Activated CD4-positive, alpha-beta T cell treated with anti-CD3 and anti-CD28 coated beads for 36 hours (primary cell): ENCODE measurements at regions not wholly inside any gene's neighbourhood (a gene's known extent, or its start where the extent isn't known, plus 50 kb on each side); places are given as distances from the start of the nearest gene placed in this dataset.
"Not testable (repeated sequence)": the region's sequence is repeated elsewhere in the genome, so short reads cannot be mapped to it uniquely, and the experiment has no call there.

Experiments used
- ATAC-seq: fragments of 200-7000 bp; cut with Tn5 transposase; one replicate; pipeline ENCODE4 v1.10.0; 2021; ENCODE audit warnings: mild to moderate bottlenecking, moderate library complexity
- CTCF ChIA-PET: fragments of 350-600 bp; sonication (Branson Sonifier 250); formaldehyde crosslinking; loops from one replicate; lab custom pipeline; 2021; ENCODE audit warnings: antibody characterized with exemption; lab: Charles Lee
- POLR2A ChIA-PET: fragments of 350-600 bp; sonication (Branson Sonifier 250); formaldehyde crosslinking; loops from one replicate; lab custom pipeline; 2021; ENCODE audit warnings: antibody characterized with exemption, inconsistent platforms; lab: Charles Lee
- DNase-seq: peaks from one replicate; pipeline ENCODE4 v3.0.0-alpha.2; 2020
- H3K27ac Mint-ChIP-seq: one replicate; pipeline ENCODE4 v1.8.0; 2021; ENCODE audit warnings: mixed read lengths
- H3K27me3 Mint-ChIP-seq: one replicate; pipeline ENCODE4 v1.8.0; 2021; ENCODE audit warnings: mixed read lengths
- H3K36me3 Mint-ChIP-seq: one replicate; pipeline ENCODE4 v1.8.0; 2021; ENCODE audit warnings: low read depth, mixed read lengths
- H3K4me1 Mint-ChIP-seq: one replicate; pipeline ENCODE4 v1.8.0; 2021; ENCODE audit warnings: mixed read lengths
- H3K4me3 Mint-ChIP-seq: one replicate; pipeline ENCODE4 v1.8.0; 2021; ENCODE audit warnings: mild to moderate bottlenecking, moderate library complexity, mixed read lengths
- H3K9me3 Mint-ChIP-seq: one replicate; pipeline ENCODE4 v1.8.0; 2021; ENCODE audit warnings: low read depth, mixed read lengths
- intact Hi-C, 2 experiments: fragments of 100-400 bp; cut with DNase I in 1 of 2; cut with micrococcal nuclease in 1 of 2; formaldehyde crosslinking; loops; one replicate each; pipeline versions ENCODE4 v1.14.2 to v1.15.1; 2022 to 2024; cut with DNase I, micrococcal nuclease

- H3K27ac Mint-ChIP-seq: no peak overlapping the region
- ChIA-PET POLR2A (no interaction called here), CTCF (interaction anchor here (0.7 kb wide), 1 partner anchor 14 kb away, joined by 3 read pairs; no protein-coding TSS in a partner anchor)
- peaks cover 6% of the 10 kb centered on the region for H3K27me3 Mint-ChIP-seq
- DNase-seq (no peak), ATAC-seq (no peak)
- no peaks in the 10 kb centered on the region for H3K4me1 Mint-ChIP-seq
- H3K9me3 Mint-ChIP-seq: no peaks in the 10 kb centered on the region
- intact Hi-C loops: no loop called here
- H3K4me3 Mint-ChIP-seq: no peak overlapping the region
- H3K36me3 Mint-ChIP-seq: no peaks in the 10 kb centered on the region
Measured at GRCh38 chr3:124336067-124336656, 344.2 kb upstream of the ROPN1 start.

GRCh38 chr3:124345845-124346244 lies 353.9 kb upstream of the ROPN1 start:
- Mint-ChIP-seq H3K4me3 (no peak overlapping the region), H3K4me1 (no peaks in the 10 kb centered on the region), H3K27ac (no peak overlapping the region), H3K9me3 (no peaks in the 10 kb centered on the region), H3K27me3 (peaks cover 13% of the 10 kb centered on the region), H3K36me3 (no peaks in the 10 kb centered on the region)
- ChIA-PET CTCF (no interaction called here), POLR2A (no interaction called here)
- intact Hi-C loops: loop anchor here in 1 of 2 experiments (10.0 kb wide), 1 partner anchor 209 kb away; no protein-coding TSS in a partner anchor
- ATAC-seq (no peak), DNase-seq (no peak)

- H3K4me3 Mint-ChIP-seq: no peak overlapping the region
- peaks cover 14% of the 10 kb centered on the region for H3K27me3 Mint-ChIP-seq
- CTCF ChIA-PET: no interaction called here
- POLR2A ChIA-PET: no interaction called here
- no peak overlapping the region for H3K27ac Mint-ChIP-seq
- H3K4me1 Mint-ChIP-seq: no peaks in the 10 kb centered on the region
- no peaks in the 10 kb centered on the region for H3K9me3 Mint-ChIP-seq
- DNase-seq (no peak), ATAC-seq (no peak)
- intact Hi-C loops: loop anchor here in 1 of 2 experiments (10.0 kb wide), 1 partner anchor 208 kb away; no protein-coding TSS in a partner anchor
- no peaks in the 10 kb centered on the region for H3K36me3 Mint-ChIP-seq
Measured at GRCh38 chr3:124346487-124346886, 354.6 kb upstream of the ROPN1 start.

- Mint-ChIP-seq H3K27ac (no peak overlapping the region), H3K4me3 (no peak overlapping the region), H3K9me3 (no peaks in the 10 kb centered on the region), H3K27me3 (peaks cover 12% of the 10 kb centered on the region), H3K4me1 (no peaks in the 10 kb centered on the region), H3K36me3 (no peaks in the 10 kb centered on the region)
- DNase-seq: no peak
- CTCF ChIA-PET: no interaction called here
- no peak for ATAC-seq
- intact Hi-C loops: loop anchor here in 1 of 2 experiments (10.0 kb wide), 1 partner anchor 207 kb away; no protein-coding TSS in a partner anchor
- POLR2A ChIA-PET: no interaction called here
Measured at GRCh38 chr3:124347418-124347817, 355.5 kb upstream of the ROPN1 start.

- POLR2A ChIA-PET, H3K4me3 Mint-ChIP-seq, H3K36me3 Mint-ChIP-seq, H3K4me1 Mint-ChIP-seq, ATAC-seq, H3K9me3 Mint-ChIP-seq, DNase-seq, H3K27ac Mint-ChIP-seq: not testable (repeated sequence)
- H3K27me3 Mint-ChIP-seq: peaks cover 11% of the 10 kb centered on the region
- intact Hi-C loops: loop anchor here in 1 of 2 experiments (10.0 kb wide), 1 partner anchor 206 kb away; no protein-coding TSS in a partner anchor
- CTCF ChIA-PET: interaction anchor here (0.6 kb wide), 1 partner anchor 342 kb away, joined by 3 read pairs; no protein-coding TSS in a partner anchor
Measured at GRCh38 chr3:124348555-124348954, 356.6 kb upstream of the ROPN1 start.

GRCh38 chr3:124351430-124352148 lies 359.7 kb upstream of the ROPN1 start:
- ChIA-PET POLR2A (no interaction called here), CTCF (interaction anchor here (0.6 to 1.5 kb wide), 7 partner anchors 9 to 663 kb away, joined by 3 to 7 read pairs (median 4); no protein-coding TSS in a partner anchor)
- no peaks in the 10 kb centered on the region for H3K36me3 Mint-ChIP-seq
- peaks cover under 1% of the 10 kb centered on the region for H3K9me3 Mint-ChIP-seq
- intact Hi-C loops: loop anchor here (1.0 to 2.0 kb wide), 3 partner anchors 117 to 199 kb away; no protein-coding TSS in a partner anchor
- ATAC-seq (no peak), DNase-seq (no peak)
- H3K27ac Mint-ChIP-seq: no peak overlapping the region
- H3K4me3 Mint-ChIP-seq: no peak overlapping the region
- H3K4me1 Mint-ChIP-seq: no peaks in the 10 kb centered on the region
- peaks cover 12% of the 10 kb centered on the region for H3K27me3 Mint-ChIP-seq

- POLR2A ChIA-PET: no interaction called here
- Mint-ChIP-seq H3K4me1 (no peaks in the 10 kb centered on the region), H3K4me3 (no peak overlapping the region), H3K27me3 (peaks cover 13% of the 10 kb centered on the region), H3K9me3 (peaks cover 2% of the 10 kb centered on the region), H3K27ac (no peak overlapping the region), H3K36me3 (no peaks in the 10 kb centered on the region)
- ATAC-seq (no peak), DNase-seq (no peak)
- CTCF ChIA-PET: interaction anchor here (0.6 to 1.5 kb wide), 6 partner anchors 10 to 664 kb away, joined by 3 to 7 read pairs (median 4); no protein-coding TSS in a partner anchor
- intact Hi-C loops: no loop called here
Measured at GRCh38 chr3:124352149-124352539, 360.2 kb upstream of the ROPN1 start.

GRCh38 chr3:124353691-124354090 lies 361.8 kb upstream of the ROPN1 start:
- H3K27me3 Mint-ChIP-seq: peaks cover 16% of the 10 kb centered on the region
- intact Hi-C loops: no loop called here
- H3K4me3 Mint-ChIP-seq: no peak overlapping the region
- ATAC-seq (no peak), DNase-seq (no peak)
- H3K4me1 Mint-ChIP-seq: no peaks in the 10 kb centered on the region
- no peaks in the 10 kb centered on the region for H3K36me3 Mint-ChIP-seq
- POLR2A ChIA-PET: no interaction called here
- H3K9me3 Mint-ChIP-seq: peaks cover 2% of the 10 kb centered on the region
- CTCF ChIA-PET: interaction anchor here (0.7 to 1.1 kb wide), 2 partner anchors 112 to 1863 kb away, joined by 4 to 5 read pairs; no protein-coding TSS in a partner anchor
- H3K27ac Mint-ChIP-seq: no peak overlapping the region

- intact Hi-C loops: no loop called here
- no peak overlapping the region for H3K4me3 Mint-ChIP-seq
- no peaks in the 10 kb centered on the region for H3K36me3 Mint-ChIP-seq
- H3K27ac Mint-ChIP-seq: no peak overlapping the region
- no peaks in the 10 kb centered on the region for H3K4me1 Mint-ChIP-seq
- H3K9me3 Mint-ChIP-seq: peaks cover 2% of the 10 kb centered on the region
- ATAC-seq (no peak), DNase-seq (no peak)
- ChIA-PET CTCF (interaction anchor here (0.7 to 1.1 kb wide), 2 partner anchors 112 to 1863 kb away, joined by 4 to 5 read pairs; no protein-coding TSS in a partner anchor), POLR2A (no interaction called here)
- peaks cover 16% of the 10 kb centered on the region for H3K27me3 Mint-ChIP-seq
Measured at GRCh38 chr3:124354150-124354549, 362.2 kb upstream of the ROPN1 start.

GRCh38 chr3:124358156-124358555 lies 366.2 kb upstream of the ROPN1 start:
- intact Hi-C loops: no loop called here
- Mint-ChIP-seq H3K36me3 (no peaks in the 10 kb centered on the region), H3K27me3 (peaks cover 14% of the 10 kb centered on the region), H3K27ac (no peak overlapping the region), H3K4me3 (no peak overlapping the region), H3K4me1 (no peaks in the 10 kb centered on the region), H3K9me3 (peaks cover 2% of the 10 kb centered on the region)
- ChIA-PET POLR2A (no interaction called here), CTCF (interaction anchor here (0.8 kb wide), 1 partner anchor 226 kb away, joined by 5 read pairs; no protein-coding TSS in a partner anchor)
- no peak for ATAC-seq
- no peak for DNase-seq

- DNase-seq: no peak
- no peak overlapping the region for H3K27ac Mint-ChIP-seq
- intact Hi-C loops: no loop called here
- peaks cover 2% of the 10 kb centered on the region for H3K9me3 Mint-ChIP-seq
- CTCF ChIA-PET: no interaction called here
- H3K27me3 Mint-ChIP-seq: peaks cover 14% of the 10 kb centered on the region
- no peaks in the 10 kb centered on the region for H3K36me3 Mint-ChIP-seq
- no peak overlapping the region for H3K4me3 Mint-ChIP-seq
- ATAC-seq: no peak
- POLR2A ChIA-PET: no interaction called here
- no peaks in the 10 kb centered on the region for H3K4me1 Mint-ChIP-seq
Measured at GRCh38 chr3:124360155-124360554, 368.2 kb upstream of the ROPN1 start.
